AG04450 (cell line): ENCODE measurements at regions not wholly inside any gene's neighbourhood (a gene's known extent, or its start where the extent isn't known, plus 50 kb on each side); places are given as distances from the start of the nearest gene placed in this dataset.

Experiments
- CTCF ChIA-PET: fragments of 300-600, 350-600 bp; formaldehyde crosslinking; extraction: SDS; loops from one replicate; lab custom pipeline; 2022; ENCODE audit warnings: antibody characterized with exemption, inconsistent platforms; lab: Charles Lee
- POLR2A ChIA-PET: fragments of 350-600 bp; formaldehyde crosslinking; extraction: SDS; loops from one replicate; lab custom pipeline; 2021; ENCODE audit warnings: antibody characterized with exemption, inconsistent platforms; lab: Yijun Ruan, JAX
- DNase-seq: peaks from one replicate; pipeline ENCODE4 v3.0.0-alpha.2; 2011; ENCODE audit warnings: low read depth, low spot score
- H3K27ac ChIP-seq: one replicate; pipeline ENCODE4 v1.5.1; 2012; ENCODE audit warnings: low read depth, low read length, control low read depth
- H3K27me3 ChIP-seq: one replicate; pipeline ENCODE4 v1.6.0; 2012; ENCODE audit warnings: low read length; ENCODE audit not compliant: control insufficient read depth, insufficient read depth
- H3K4me3 ChIP-seq: 2 replicates; pipeline ENCODE4 v1.5.1; 2011; ENCODE audit warnings: mild to moderate bottlenecking, low read depth, low read length, control low read depth
- H3K9me3 ChIP-seq: 2 replicates; pipeline ENCODE4 v1.5.1; 2012; ENCODE audit warnings: low read length; ENCODE audit not compliant: control insufficient read depth, insufficient read depth
- TF ChIP-seq, protein P1 (sequence below): IDR thresholded peaks from 2 replicates; pipeline ENCODE4 v1.5.1; 2011; ENCODE audit warnings: low read depth, low read length, control low read depth, inconsistent platforms

DNA sequence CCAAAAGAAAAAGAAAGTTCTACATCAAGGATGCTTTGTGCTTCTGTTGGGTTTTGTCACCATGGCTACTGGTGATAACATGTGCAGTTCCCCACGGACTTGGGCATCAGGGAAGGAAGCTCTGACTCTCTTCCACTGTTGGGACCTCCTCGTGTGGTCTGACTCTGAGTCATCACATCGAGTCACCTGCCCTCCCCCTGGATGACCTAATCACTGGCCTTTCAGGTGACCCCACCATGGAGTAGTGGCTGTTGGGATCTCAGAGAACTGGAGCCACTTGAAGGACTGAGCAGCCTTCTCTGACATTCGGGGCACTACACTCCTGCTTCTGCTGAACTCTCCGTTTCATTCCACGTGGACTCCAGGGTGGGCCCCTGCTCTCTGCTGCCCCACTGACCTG is 60.8 kb upstream of the DOCK1 start:
- H3K27me3 ChIP-seq, result no peaks in the 10 kb centered on the region
- ChIA-PET POLR2A (no interaction called here), CTCF (no interaction called here)
- DNase-seq, result no peak
- H3K9me3 ChIP-seq, result no peaks in the 10 kb centered on the region
- no peak overlapping the region for H3K27ac ChIP-seq
- no peak overlapping the region for H3K4me3 ChIP-seq
- TF ChIP-seq, protein P1, sequence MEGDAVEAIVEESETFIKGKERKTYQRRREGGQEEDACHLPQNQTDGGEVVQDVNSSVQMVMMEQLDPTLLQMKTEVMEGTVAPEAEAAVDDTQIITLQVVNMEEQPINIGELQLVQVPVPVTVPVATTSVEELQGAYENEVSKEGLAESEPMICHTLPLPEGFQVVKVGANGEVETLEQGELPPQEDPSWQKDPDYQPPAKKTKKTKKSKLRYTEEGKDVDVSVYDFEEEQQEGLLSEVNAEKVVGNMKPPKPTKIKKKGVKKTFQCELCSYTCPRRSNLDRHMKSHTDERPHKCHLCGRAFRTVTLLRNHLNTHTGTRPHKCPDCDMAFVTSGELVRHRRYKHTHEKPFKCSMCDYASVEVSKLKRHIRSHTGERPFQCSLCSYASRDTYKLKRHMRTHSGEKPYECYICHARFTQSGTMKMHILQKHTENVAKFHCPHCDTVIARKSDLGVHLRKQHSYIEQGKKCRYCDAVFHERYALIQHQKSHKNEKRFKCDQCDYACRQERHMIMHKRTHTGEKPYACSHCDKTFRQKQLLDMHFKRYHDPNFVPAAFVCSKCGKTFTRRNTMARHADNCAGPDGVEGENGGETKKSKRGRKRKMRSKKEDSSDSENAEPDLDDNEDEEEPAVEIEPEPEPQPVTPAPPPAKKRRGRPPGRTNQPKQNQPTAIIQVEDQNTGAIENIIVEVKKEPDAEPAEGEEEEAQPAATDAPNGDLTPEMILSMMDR, result no peak

DNA sequence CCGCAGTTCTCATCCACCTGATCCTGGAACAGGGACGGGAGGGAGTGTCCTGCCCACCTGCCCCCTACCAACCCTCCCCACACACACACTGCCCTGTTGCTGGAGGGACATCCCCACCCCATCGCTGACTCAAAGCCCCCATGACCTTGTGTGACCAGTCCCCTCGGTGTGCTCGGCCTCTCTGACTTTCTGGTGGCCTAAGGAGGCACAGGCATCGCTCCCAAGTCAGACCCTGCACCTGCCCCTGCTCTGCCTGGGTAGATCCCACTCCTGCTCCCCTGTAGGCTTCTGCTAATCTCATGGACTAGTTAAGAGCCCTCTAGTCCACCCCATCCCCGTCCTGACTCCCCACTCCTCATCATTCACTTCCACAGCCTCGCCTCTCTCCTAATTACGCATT is 58.8 kb upstream of the DOCK1 start:
- ChIA-PET CTCF (no interaction called here), POLR2A (no interaction called here)
- DNase-seq, result no peak
- Histone ChIP-seq H3K9me3 (no peaks in the 10 kb centered on the region), H3K4me3 (no peak overlapping the region), H3K27ac (no peak overlapping the region), H3K27me3 (no peaks in the 10 kb centered on the region)
- TF ChIP-seq, protein P1, result no peak

DNA sequence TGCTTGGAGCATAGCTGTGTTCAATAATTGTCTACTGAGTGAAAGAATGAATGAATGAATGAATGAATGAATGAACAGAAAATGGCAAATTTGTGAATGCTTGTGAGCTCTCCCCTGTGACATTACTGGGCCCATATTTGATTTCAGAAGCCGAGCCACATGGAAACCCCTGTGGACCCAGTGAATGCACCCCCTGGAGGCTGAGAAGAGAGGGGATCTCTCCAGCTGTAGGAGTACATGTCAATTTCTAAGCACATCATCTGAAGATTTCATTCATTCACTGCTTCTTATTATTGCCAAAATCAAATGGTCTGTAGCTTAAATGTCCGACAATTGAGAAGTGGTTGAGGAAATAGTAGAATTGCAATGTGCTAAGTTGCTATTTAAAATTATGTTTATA is 58.3 kb upstream of the DOCK1 start:
- TF ChIP-seq, protein P1, result peak; percentile 22; the same call in 1 of the 2 replicates
- Histone ChIP-seq H3K4me3 (no peak overlapping the region), H3K27ac (no peak overlapping the region), H3K9me3 (no peaks in the 10 kb centered on the region), H3K27me3 (no peaks in the 10 kb centered on the region)
- POLR2A ChIA-PET, result no interaction called here
- no peak for DNase-seq
- CTCF ChIA-PET, result no interaction called here

DNA sequence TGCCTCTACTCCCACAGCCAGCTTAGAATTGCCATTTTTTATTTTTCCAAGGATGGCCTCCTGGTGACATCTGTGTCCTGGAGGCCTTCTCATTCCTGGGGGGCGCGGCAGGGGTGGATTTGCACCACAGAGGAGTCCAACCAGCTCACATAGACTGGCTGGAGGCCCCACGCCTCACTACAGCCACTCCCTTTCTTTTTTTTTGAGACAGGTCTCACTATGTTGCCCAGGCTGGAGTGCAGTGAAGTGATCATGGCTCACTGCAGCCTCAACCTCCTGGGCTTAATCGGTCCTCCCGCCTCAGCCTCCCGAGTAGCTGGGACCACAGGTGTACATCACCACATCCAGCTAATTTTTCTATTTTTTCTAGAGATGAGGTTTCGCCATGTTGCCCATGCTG is 57.6 kb upstream of the DOCK1 start:
- CTCF ChIA-PET, result no interaction called here
- no peak overlapping the region for H3K27ac ChIP-seq
- TF ChIP-seq, protein P1, result no peak
- no peak overlapping the region for H3K4me3 ChIP-seq
- H3K9me3 ChIP-seq, result no peaks in the 10 kb centered on the region
- POLR2A ChIA-PET, result no interaction called here
- no peaks in the 10 kb centered on the region for H3K27me3 ChIP-seq
- no peak for DNase-seq

DNA sequence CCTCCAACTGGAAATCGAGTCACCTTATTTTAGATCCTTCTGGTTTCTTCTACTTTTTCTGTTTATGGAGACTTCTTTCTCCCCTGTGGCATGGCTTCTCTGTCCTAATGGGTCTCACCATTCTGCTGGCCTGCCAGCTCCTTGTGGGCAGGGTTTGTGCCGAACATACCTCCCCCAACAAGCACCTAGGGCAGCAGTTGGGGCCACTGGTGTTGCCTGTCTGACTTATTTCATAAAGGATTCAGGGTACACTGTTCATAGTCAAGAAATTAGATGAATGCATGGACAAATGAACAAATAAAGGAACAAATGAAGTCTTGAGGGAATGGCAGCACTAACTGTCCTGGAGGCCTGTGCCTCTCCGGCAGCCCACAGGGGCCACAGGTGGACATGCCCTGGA is 55.6 kb upstream of the DOCK1 start:
- H3K27ac ChIP-seq, result no peak overlapping the region
- DNase-seq, result no peak
- CTCF ChIA-PET, result no interaction called here
- H3K9me3 ChIP-seq, result no peaks in the 10 kb centered on the region
- POLR2A ChIA-PET, result no interaction called here
- TF ChIP-seq, protein P1, result no peak
- H3K4me3 ChIP-seq, result no peak overlapping the region
- peaks cover 3% of the 10 kb centered on the region for H3K27me3 ChIP-seq
